A204.1 (cell line): ENCODE measurements at regions not wholly inside any gene's neighbourhood (a gene's known extent, or its start where the extent isn't known, plus 50 kb on each side); places are given as distances from the start of the nearest gene placed in this dataset.
"Not testable (repeated sequence)": the region's sequence is repeated elsewhere in the genome, so short reads cannot be mapped to it uniquely, and the experiment has no call there.

ENCODE experiments used
- FAIRE-seq: peaks from 2 replicates; lab custom pipeline; 2012; peaks lifted over from hg19 to GRCh38; lab: Jason Lieb, UNC

DNA sequence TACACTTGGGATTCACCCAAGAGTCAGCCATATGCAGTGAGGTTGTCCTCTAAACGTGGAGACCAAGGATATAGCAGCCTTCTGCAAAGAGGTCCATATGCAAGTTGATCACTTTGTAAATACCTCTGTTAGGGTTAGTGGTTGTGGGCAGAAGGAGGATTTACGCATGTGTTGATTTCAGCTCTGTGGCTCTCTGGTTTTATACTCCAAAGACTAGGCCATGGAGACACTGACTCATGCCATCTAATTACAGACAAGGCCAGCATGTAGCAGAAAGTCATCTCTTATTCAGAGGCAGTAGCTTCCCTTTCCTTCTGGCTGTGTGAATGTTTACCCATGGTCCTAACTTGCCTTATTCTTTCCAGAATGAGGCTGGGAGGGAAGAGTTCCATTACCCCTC, 140.9 kb upstream of the GOLGA6L4 start:
- FAIRE-seq, result not testable (repeated sequence)

- not testable (repeated sequence) for FAIRE-seq
Observed at GRCh38 chr15:84097053-84097452, 138.5 kb upstream of the GOLGA6L4 start.

DNA sequence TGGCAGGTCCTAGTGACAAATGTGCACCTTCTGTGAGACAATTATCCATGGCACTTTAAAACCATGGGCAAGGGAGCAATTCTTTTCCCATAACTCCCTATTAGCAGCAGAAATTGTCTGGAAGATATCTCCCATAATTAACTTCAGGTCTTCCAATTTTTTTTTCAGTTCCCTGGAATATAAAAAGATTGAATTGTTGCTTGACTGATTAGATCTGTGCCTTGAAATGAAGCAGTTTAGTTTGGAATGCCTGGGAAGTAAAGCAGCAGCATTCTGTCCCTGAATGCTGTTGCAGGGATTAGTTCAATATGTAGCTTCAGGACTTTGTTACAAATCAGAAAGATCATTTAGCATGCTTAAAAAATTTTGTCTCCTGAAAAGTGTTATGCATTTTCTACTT, 137.0 kb upstream of the GOLGA6L4 start:
- no peak for FAIRE-seq

GRCh38 chr15:84099181-84099580, 136.4 kb upstream of the GOLGA6L4 start:
- no peak for FAIRE-seq

DNA sequence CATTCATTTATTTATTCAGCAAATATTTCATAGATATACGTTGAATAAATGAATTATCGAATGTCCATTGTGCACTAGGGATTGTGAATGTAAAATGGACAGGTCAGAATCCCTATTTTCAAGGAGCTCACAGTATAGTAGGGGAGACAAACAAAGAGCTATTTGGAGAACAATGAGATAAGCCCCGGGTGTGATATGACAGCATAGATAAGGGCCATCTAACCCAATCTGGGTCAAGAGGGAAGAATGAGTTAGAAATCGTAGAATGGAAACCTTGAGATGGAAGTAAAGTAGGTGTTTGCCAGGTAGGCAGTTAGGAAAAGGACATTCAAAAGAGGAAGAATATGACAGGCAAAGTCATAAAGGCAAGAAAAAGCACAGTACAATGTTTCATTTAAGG, 132.2 kb upstream of the GOLGA6L4 start:
- no peak for FAIRE-seq

- FAIRE-seq, result no peak
Observed at GRCh38 chr15:84104853-84105252, 130.7 kb upstream of the GOLGA6L4 start.

DNA sequence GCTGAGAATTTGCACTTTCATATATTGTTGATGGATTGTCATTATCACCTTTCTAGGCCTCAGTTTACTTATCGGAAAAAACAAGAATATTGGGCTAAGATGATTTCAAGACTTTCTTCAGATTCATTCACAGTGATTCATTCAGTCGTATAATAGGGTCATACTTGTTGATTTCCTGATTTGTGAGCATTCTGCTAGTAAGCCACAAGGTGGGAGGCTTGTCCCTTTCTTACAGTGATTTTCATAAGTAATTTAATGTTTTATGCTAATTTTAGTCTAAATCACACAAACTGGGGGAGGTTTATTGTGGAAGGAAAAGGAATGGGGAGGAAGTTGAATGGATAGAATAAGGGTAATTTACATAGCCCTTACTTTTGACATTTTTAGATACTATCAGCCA, 126.8 kb upstream of the GOLGA6L4 start:
- FAIRE-seq, result no peak

GRCh38 chr15:84111575-84111974, 124.0 kb upstream of the GOLGA6L4 start:
- FAIRE-seq, result no peak

- FAIRE-seq, result no peak
Observed at GRCh38 chr15:84112025-84112424, 123.5 kb upstream of the GOLGA6L4 start.

DNA sequence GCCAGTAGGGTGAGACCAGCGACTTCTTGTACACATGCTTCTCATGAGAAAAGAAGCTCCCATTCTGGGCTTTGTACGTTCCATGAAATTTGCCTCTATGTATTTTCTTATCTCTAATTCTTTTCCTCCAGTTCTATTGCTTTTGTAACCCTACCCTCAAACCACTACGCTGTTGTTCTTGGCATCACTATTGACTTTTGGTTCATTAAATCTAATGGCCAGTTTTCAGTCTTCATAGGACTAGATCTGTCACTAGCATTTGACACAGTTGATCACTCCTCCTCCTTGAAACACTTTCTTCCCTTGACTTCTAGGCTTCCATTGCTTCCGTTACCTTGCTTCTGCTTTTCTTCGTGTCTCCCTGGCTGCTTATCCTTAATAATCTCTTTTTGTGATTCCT, 121.7 kb upstream of the GOLGA6L4 start:
- no peak for FAIRE-seq

DNA sequence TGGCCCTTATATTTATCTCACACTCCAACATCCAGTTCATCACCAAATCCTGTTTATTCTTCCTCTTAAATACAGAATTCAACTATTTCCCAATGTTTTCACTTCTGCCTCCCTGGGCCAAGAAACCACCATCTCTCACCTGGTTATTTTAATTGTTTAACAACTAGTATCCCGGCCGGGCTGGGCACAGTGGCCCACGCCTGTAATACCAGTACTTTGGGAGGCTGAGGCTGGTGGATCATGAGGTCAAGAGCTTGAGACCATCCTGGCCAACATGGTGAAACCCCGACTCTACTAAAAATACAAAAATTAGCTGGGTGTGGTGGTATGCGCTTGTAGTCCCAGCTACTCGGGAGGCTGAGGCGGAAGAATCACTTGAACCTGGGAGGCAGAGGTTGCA, 120.9 kb upstream of the GOLGA6L4 start:
- not testable (repeated sequence) for FAIRE-seq

GRCh38 chr15:84119351-84119750, 116.2 kb upstream of the GOLGA6L4 start:
- FAIRE-seq, result not testable (repeated sequence)

- not testable (repeated sequence) for FAIRE-seq
Observed at GRCh38 chr15:84120903-84121302, 114.7 kb upstream of the GOLGA6L4 start.

DNA sequence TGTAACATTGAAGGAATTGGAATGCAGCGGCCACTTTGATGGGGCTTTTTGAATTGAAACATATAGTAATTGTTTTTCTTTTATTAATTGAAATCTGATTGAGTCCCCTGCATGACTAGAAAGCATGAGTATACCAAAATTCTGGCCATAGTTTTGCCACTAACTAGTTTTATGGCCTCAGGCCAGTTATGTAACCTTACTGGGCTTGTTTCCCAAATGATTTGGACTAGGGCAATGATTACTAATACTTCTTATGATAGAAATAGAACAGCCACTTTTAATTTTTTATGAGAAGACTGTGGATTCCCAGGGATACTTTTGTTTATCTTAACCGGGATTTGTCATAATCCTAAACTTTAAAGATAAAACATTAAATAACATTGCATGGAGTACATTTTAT, 106.9 kb upstream of the GOLGA6L4 start:
- FAIRE-seq, result peak; percentile 39

GRCh38 chr15:84130098-84130831, 105.3 kb upstream of the GOLGA6L4 start:
- FAIRE-seq, result not testable (repeated sequence)

GRCh38 chr15:84135931-84136456, 99.6 kb upstream of the GOLGA6L4 start:
- not testable (repeated sequence) for FAIRE-seq

DNA sequence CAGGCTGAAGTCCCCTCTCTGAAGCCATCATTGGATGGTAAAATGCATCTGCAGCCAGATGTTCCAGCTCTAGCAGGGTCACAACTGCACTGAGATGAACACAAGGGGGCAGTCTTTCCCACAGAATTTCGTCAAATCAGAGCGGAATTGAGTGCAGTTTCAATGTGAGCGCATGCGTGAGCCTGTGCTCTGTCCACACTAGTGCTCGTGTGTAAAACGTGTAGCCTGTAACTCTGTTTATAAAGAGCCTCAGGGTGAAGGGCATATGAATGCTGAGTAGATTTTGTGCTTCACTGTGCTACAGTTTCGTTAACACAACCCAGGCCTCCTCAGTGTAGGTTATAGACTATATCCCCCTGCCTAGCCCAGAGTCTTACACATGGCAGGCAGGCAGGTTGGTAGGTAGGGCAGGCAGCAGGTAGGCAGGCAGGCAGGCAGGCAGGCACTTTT, 92.7 kb upstream of the GOLGA6L4 start:
- FAIRE-seq, result no peak

DNA sequence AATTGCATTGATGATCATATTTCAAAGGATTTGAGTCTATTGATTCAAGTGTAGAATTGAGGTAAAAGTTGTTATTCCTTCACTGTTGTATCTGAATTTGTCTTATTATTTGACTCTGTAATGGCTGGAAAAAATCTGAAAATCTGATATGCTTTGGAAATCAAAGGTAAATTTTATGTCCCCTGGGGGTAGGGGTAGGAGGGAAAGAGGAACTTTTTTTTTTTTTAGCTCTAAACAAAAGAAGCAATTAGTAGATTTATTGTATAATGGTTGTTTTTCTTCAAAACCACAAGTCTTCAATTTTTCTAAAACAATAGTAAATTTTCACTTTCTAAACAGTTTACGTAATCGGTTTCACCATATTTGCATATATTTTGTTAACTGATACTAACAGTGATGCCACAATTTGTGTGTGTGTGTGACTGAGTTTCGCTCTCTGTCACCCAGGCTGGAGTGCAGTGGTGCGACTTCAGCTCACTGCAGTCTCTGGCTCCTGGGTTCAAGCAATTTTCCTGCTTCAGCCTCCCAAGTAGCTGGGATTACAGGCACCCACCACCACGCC, 91.7 kb upstream of the GOLGA6L4 start:
- no peak for FAIRE-seq

DNA sequence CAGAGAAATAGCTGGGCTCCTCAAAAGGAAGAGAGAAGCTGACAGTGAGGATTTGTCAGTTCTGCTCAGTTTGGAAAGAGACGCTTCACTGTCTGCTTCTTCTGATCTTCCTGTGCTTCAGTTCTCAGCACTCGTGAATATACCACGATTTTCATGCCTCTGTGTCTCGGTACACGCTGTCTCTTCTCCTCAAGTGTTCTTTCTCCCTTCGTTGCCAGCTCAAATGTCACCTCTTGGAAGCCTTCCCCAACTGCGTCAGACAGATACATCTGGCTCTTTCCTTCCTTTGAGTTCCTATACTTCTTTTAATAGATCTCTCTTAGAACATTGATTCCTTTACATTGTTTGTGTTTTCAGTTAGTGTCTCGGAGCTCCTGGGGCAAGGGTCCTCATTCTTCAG, 90.6 kb upstream of the GOLGA6L4 start:
- FAIRE-seq, result not testable (repeated sequence)

GRCh38 chr15:84146299-84146698, 89.3 kb upstream of the GOLGA6L4 start:
- FAIRE-seq, result not testable (repeated sequence)

- not testable (repeated sequence) for FAIRE-seq
Observed at GRCh38 chr15:84147307-84147706, 88.3 kb upstream of the GOLGA6L4 start.

GRCh38 chr15:84151205-84151931, 84.2 kb upstream of the GOLGA6L4 start:
- no peak for FAIRE-seq

GRCh38 chr15:84152381-84152979, 83.1 kb upstream of the GOLGA6L4 start:
- not testable (repeated sequence) for FAIRE-seq
